Islet precursor cell (in vitro differentiated cells): ENCODE measurements at regions not wholly inside any gene's neighbourhood (a gene's known extent, or its start where the extent isn't known, plus 50 kb on each side); places are given as distances from the start of the nearest gene placed in this dataset.
A peak's percentile ranks its signal among the peaks of the same experiment; 100 is the strongest.

Experiments used
- DNase-seq: peaks from one replicate; pipeline ENCODE4 v3.0.0-alpha.2; 2018

DNA sequence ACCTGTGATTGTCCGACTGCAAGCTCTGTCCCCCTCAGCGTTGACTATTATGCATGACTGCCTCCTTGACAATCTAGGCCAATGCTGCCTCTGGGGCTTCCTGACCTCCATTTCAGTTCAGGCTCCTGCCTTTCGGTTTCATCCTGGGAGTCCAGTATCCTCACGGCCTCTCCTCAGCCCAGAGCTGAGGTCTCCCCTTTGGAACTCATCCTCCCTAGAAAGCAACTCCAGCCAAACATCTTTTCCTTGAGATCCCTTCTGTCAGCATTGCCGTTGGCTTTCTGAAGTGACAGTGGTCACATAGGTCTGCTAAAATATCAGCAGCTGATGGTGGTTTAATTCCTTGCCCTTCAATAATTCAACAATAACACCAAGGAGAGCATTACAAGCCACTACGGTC is 519.1 kb upstream of the NBEA start:
- DNase-seq: no peak

DNA sequence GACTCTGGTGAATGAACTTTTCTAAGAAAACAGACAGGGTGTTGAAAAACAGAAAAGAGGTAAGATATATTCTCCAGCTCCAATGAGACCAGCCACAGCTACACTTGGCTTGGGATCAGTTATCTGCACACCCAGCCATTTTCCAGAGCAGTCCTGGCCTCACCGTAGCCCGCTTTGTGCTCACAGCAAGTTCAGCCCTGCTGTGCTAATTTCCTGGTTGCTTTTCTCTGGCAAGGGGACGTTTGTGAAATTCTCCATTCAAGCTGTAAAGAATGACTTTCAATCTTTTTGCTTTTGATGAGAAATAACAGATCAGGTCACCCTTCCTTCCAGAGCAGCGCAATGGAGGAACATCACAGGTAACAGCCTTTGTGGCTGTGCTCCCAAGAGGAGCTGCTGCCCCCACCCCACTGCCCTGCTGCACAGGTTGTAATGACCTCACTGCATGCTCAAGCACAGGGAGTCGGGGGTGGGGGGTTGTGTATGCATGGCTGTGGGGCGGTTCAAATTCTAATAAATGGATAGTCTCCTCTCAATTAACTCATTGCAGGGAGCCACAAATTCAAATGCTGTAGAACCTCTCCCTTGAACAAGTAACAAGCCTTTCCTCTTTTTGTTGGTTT is 516.6 kb upstream of the NBEA start:
- DNase-seq: no peak

DNA sequence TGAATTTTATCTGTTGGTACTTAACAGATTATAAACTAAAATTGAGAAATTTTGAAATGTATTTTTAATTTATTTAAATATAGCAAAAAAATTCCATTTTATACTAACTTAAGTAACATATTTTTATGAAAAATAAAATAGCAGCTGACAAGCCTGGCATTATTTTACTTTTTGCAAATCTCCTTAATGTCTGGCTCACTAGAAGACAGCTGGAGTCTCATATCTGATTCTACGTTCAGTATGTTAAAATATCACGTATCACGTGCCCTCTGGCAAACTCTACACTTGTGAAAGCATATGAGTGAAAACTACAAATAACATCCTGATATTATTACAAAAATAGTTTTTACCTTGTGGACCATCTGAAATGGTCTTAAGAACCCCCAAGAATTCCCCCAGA is 513.2 kb upstream of the NBEA start:
- DNase-seq: no peak

DNA sequence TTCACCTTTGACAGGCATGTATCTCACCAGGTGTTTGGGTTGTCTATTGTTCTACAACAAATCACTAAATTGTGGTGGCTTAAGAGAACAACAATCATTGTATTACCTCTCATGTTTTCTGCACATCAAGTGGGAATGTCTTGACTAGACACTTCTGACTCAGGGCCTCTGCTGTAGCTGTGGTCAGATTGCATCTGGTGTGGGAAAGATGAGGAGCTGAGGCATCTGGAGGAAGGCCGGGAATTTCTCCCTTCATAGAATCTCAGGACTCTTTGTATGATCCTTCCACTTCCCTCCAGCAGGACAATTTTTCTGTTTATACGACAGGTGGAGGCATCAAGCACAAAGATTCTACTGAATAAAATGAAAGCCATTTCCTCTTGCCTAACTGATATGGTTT is 511.8 kb upstream of the NBEA start:
- DNase-seq: no peak

DNA sequence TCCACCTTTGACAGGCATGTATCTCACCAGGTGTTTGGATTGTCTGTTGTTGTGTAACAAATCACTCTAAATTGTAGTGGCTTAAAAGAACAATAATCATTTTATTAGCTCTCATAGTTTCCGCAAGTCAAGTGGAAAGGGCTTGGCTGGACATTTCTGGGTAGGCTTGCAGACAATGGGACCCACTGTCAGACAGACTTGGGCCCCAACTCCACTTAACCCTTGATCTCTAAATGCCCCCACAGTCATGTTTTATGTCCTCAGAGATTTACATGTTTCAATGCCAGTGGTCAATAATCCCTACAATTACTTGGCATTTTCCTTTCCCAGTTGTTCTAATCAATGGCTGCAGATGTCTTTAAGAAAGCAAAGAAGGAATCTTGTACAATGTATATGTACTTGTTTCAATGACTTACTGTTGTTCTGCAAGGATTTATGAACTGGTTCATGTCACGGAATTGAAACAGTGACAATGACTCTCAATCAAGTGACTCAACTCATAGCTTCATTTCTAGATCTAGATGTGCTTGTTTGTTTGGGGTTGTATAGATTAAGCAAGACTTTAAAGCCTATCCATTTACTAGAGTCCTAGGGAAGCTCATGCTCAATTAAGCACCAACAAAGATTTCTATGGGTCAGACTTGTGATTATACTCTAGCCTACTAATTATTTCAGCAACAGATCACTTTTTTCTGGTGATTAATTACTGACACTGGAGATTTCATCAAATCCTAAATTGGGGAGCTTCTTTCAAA is 510.1 kb upstream of the NBEA start:
- no peak for DNase-seq

DNA sequence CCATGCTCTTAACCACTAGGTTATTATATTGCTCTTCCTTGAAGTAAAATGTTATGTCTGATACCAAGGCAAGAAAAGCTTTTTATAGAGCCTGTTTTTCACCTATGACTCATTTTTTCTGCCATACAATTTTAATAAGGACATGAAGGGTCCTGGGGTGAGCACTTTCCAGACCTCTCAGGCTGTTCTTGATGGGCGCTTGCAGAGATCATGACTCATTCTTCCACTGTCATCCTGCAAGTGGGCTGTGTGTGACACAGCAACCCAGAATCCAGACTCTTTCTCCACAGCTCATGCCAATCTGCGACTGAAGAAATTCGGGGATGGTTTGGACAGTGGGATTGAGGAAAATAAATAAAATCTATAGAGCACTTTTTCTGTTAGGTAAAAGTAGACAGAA is 506.7 kb upstream of the NBEA start:
- peak; percentile 73 for DNase-seq

DNA sequence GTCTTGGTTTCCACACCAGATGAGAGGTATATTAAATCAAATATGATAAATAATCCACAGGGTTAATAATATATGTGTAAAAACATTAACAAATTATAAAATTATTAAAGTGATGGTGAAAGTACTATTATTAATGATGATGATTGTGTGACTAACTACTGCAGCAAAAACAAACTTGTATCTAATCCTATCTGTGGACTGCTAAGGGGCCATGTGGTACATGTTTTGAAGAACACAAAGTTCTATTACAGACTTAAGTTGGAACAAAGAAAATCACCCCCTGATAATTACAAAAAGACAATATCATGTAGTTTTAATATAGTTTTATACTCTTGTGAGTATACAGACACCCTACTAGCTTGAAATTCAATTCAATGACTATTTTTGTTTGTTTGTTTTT is 504.2 kb upstream of the NBEA start:
- DNase-seq: no peak

DNA sequence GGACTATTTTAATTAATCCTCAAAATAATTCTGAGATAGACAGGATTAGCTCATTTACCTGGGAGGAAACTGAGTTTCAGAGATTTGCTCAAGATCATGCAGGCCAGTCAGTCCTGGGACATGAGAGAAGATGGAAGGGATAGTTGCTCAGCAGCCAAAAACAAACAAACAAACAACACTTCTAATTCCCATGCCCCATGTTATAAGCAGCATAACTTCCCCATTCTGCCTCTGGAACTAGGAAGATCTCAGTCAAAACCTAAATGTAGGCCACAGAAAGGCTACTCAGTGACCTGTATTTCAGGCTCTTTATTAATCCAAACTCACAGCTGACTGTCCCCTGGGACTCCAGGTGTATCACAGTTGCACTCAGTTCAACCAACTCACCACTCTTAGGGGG is 489.2 kb upstream of the NBEA start:
- DNase-seq: no peak

DNA sequence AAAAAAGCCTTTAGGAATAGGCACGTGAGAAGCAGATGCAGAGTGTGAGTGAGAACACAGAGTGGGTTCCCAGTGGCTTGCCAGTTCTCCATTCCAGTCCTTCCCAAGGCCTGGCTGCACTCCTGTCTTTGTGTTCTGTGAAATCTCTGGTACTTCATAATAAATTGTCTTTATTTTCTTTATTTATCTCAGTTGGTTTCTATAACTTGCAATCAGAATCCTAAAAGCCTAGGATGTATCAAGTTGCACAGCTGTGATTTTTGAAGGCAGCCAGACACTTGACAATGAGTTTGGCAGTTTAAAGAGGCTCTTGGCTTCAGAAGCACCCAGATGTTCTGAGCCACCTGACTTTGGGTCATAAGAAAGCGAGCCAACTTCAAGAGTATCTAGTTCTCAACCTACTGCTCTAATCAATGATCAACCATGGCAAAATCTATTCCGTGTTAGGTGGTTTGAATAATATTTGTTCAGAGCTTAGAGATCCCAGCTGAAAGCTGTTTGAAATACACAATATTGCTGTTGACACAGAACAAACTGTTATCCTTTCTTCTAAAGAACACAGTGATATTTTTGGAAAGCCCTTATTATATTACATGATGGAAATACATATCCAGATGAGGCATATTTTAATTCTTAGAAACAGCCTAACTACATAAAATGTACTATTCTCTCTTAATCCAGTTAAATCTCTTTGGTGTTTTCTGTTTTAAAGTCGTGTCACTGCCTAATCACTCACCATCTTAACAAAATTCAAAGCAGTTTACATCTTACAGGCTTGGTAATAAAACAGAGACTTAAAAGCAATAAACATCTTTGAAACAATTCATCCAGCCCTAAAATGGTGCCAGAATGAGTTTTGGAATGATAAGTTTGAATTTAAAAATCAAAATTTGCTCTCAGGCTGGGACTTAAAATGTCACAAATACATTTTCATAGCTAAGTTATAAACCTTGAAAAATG is 483.0 kb upstream of the NBEA start:
- DNase-seq: no peak

DNA sequence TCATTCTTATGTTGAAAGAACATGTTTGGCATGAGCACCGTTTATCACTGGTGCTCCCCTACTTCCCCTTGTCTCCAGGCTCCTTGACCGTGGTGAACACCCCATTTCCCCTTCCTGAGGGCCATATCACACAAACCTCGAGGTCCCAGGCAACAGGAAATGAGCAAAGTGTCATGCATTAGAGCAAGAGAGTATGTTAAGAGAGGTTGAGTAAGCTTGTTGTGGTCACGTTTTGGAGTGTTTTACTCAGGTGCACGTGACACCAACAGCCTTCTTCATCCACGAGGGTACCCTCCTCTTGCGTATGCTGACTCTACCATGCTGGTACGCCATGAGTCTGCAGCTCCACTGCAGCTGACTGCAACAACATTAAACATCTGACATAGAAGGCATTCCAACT is 482.2 kb upstream of the NBEA start:
- DNase-seq: no peak

DNA sequence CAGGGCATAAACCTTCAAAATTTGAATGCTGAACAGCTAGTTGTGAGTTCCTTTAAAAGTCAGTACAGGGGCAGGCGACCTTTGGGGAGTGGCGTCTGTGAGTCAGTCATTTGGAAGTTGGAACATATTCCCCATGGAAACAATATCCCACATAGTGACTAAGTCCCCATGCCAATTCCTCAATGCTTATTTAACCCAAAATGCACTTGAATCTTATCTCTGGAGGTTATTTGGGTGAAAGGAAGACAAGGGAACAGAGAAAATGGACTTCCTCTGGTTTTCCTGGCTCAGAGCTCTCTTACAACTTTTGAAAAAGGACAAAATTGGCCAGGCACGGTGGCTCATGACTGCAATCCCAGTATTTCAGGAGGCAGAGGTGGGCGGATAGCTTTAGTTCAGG is 479.2 kb upstream of the NBEA start:
- DNase-seq: no peak

DNA sequence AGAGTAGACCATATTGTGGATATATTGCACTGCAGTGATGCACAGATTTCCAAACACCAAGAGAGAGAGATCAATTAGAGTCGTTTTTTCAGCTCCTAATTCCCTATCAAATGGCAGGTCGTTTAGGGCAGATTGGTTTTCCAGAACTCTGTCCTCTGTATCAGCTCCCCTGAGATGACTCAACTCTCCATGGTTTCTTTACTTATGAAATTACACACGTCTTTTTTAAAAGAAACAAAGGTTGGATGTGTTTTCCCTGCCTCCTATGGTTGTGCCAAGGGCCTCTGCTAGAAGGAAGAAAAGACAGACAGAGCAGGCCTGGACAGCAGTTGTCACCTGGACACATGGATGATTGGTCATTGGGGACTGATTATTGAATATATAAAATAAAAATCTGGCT is 478.1 kb upstream of the NBEA start:
- no peak for DNase-seq

DNA sequence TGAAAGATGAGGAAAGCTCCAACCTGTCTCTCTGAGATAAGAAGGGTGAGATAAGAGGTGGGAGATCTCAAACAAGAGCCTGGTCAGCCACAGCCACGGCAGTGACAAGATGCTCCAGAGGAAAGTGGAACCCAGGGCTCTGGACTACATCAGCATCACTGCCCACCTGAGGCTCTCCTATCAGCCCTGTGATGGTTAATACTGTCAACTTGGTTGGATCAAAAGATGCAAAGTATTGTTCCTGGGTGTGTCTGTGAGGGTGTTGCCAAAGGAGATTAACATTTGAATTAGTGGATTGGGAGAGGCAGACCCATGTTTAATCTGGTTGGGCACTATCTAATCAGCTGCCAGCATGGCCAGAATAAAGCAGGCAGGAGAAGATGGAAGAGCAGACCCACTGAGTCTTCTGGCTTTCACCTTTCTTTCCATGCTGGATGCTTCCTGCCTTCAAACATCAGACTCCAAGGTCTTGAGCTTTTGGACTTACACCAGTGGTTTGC is 476.6 kb upstream of the NBEA start:
- no peak for DNase-seq

DNA sequence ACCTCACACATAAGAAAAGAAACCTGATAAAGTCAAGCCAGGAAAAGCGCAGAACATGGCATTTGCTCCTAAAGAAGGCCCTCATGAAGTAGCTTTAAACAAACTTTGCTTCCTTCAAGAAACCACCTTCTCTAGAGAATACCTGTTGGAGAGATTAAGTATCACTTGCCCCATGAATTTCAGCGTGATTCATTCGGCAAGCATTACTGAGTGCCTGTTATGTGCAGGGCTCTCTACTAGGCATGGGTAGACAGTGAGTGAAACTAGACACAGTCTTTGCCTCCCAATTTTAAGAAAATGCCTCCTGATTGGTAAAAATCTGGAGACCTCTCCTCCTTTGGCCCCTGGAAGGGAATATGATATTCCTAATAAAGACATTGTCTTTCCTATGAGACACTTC is 475.8 kb upstream of the NBEA start:
- no peak for DNase-seq

DNA sequence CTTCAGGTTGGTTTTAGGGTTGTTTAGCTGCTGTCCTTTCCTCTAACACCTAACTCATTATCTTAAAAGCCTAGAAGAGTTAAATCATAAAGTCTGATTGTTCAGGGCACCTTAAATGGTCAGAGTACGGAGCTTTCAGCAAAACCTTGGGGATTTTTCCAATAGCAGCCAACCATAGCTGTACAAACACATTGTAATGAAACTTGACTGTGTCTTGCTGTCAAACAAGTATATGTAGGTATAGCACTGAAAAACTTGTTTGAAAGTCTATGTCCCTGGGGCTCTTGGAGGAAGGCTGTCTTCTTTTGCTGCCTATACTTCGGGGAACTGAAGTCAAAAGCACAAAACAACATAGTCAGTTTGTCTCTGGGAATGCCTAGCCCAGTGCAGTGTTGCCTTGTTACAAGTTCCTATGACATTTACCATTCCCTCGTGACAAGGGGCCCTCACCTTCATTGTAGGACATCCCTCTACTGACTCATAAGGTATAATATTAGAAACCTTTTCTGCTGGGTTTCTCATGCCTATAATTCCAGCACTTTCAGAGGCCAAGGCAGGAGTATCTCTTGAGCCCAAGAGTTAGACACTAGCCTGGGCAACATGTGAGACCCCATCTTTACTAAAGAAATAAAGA is 474.5 kb upstream of the NBEA start:
- DNase-seq: no peak

DNA sequence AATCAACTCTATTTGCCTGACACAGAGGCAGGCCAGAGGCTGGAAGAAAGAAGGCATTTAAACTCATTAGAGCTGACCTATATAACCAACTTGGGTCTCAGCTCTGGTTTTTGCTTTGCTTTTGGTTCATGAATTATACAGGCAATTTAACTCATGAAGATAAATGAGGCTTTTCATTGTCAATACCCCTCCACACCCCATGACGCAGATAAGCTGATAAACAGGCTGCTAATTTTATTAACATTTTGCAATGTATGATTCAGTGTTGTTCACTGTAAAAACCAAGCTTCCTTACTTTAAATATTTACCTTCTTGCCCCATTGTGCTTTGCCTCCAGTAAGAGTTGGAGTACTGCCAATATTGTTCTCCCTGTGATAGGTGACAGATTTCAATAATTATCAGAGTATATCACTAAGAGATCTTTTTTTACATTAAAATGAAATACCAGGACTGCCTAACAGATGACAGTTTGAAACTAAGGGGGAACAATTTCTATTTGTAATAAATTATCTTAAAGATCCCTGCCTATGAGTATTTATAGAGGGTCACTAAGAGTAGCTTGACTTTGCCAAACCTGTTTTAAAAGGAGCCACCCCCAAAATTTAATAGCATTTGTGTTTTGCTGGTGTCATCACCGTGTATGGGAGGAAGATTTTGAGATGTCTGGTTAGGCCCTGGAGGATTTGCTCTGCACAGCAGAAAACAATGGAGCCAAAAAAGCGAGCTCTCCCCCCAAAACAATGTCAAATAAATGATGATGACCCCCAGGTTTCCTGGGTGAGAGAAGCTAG is 472.7 kb upstream of the NBEA start:
- no peak for DNase-seq

DNA sequence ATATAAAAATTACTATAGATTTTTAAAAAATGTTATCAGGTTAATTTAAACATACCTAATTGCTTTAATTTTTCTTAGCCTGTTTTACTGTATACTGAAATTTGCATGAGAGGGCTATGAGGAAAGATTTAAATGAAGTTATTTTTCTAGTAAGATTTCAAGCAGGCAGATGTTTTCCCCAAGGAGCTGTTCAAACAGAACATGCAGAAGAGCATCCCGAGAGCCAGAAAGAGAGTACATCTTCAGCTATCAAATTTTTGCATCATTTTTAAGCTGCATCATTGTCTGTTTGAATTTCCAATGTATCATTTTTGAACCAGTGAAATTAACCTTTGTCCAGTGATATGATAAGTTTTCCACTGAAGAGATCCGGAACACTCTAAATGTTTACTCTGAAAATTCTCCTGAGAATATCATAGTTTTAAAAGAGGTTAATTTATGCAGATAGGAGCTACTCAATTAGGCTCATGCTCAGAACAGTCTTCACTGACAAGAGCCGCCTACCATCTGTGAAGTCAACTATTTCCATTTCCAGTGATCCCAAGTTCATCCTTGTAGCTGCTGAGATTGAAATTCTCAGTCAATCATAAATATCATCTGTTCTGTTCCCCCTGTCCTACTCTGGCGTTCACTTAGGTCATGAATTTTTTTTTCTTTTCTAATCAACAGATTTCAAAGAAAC is 467.7 kb upstream of the NBEA start:
- DNase-seq: no peak

DNA sequence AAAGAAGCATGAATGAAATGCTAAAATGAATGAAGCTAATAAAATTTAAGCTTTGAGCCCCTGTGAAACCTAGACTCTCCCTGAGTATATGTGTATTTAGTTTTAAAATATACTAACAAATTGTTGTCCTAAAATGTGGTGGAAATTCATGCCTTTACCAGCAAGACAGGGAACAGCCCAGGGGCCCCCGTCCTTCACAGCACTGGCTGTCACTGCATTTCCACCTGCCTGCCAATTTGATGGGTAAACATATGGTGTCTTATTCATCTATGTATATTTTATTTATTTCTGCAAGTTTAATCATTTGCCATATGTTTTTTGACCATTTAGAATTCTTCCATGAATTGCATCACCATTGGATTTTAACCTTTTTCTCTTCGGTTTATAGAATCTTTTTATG is 463.7 kb upstream of the NBEA start:
- DNase-seq: no peak

DNA sequence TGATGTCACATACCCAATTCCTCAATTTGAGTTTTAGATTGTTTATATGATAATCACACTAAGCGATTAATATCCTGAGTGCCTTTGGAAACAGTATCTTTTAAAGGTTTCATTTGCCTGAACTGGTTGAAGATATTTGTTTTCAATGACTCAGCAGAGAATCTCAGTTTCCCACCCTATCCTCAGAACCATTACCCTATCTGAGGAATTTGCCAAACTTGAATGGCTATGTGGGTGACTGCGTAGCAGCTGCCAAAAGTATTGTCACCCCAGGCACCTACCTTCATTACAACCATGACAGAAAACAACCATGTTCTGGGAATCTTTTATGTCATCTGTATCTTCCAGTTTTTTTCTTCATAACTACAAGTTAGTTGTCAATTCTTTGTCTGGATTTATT is 440.1 kb upstream of the NBEA start:
- DNase-seq: no peak

DNA sequence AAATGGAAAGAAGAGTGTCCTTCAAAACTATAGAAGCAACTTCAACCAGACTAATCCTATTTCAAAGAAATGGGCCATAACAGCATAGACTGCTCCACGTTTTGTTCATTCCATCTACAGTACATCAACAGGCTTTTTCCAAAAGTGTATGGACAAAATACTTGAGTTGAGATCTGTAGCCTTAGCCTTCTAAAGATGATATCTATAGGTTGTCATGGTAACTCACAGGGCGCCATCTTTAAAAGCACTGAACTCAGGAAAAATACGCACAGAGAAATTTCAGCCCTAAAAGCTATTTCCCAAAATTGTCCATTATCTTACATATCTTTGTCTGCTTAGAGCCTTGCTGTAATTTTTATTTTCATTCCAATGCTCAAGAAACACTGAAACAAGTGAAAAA is 439.4 kb upstream of the NBEA start:
- DNase-seq: no peak

DNA sequence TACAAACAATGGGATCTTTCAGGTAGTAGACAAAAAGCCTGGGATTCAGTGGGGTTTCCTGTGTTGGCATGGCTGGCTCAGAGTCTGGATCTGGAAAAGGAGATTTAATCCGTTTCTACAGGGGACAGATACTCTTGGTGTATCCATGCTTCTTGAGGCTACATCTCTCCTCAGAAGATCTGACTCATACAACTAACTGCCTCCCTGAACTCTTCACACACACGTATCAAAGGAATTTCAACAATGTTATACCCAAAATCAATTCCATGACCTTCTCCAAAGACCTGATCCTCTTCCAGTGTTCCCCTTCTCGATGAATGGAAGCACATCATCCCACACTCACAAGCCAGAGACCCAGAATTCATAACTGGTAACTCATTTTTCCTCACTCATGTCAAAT is 435.3 kb upstream of the NBEA start:
- no peak for DNase-seq

DNA sequence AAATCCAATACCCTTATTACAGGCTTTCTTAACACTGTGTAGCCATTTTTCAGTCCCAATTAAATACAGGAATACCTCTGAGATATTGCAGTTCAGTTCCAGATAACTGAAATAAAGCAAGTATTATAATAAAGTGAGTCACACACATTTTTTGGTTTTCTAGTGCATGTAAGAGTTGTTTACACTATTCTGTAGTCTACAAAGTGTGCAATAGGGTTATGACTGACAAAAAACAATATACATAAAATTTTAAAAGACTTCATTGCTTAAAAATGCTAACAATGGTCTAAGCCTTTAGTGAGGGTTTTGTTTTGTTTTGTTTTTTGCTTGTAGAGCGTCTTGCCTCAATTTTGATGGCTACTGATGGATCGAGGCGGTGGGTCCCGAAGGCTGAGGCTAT is 434.4 kb upstream of the NBEA start:
- DNase-seq: no peak
